ENCODE measurements at regions not wholly inside any gene's neighbourhood (a gene's known extent, or its start where the extent isn't known, plus 50 kb on each side); places are given as distances from the start of the nearest gene placed in this dataset.

DNA sequence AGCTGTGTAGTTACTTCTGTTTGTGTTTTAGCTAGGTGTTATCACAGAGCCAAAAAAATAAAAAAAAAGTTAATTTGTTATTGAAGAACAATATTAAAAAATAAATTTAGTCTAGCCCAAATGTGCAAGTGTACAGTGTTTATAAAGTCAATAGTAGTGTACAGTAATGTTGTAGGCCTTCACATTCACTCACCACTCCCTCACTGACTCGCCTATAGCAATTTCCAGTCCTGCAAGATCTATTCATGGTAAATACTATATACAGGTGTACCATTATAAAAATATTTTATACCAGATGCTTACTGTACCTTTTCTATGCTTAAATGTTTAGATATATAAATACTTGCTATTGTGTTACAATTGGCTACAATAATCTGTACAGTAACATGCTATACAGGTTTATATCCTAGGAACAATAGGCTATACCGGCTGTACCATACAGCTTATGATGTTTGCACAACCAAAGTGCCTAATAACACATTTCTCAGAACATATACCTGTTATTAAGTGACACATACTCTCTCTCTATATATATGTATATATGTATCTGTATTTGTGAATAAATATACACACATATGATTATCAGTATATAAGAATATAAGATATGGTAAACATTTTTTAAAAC lies 341.4 kb upstream of the EDIL3 start:
- Histone ChIP-seq H3K36me3 (ENCODE audit: control insufficient read depth in 2 of 2, extremely low read depth in 1 of 2, insufficient read depth in 1 of 2, low read length in 1 of 2) (no peaks in the 10 kb centered on the region), H3K27ac (ENCODE audit: low read length) (no peak overlapping the region), H3K27me3 (replicated peaks in 1 of 2; ENCODE audit: control insufficient read depth in 2 of 2, extremely low read depth in 1 of 2, insufficient read depth in 2 of 2, low read length in 1 of 2) (no peaks in the 10 kb centered on the region), H3K9me3 (no peaks in the 10 kb centered on the region), H3K4me3 (ENCODE audit: control insufficient read depth in 1 of 2, extremely low read depth in 1 of 2, low read length in 1 of 2) (no peak overlapping the region), H3K4me1 (ENCODE audit: control insufficient read depth in 1 of 2, extremely low read depth in 1 of 2, insufficient read depth in 2 of 2, low read length in 2 of 2) (no peaks in the 10 kb centered on the region)
- ATAC-seq (replicated peaks in 1 of 4) (no peak), DNase-seq (no peak)
- H3K9me3 Mint-ChIP-seq = peaks cover 3 to 5% (median 4%) of the 10 kb centered on the region in 3 donors
- H3K27me3 Mint-ChIP-seq = no peaks in the 10 kb centered on the region
- ChIA-PET CTCF (no interaction called here), POLR2A (no interaction called here)
- no CpG with 5 or more reads among the region's 2 CpGs for WGBS (ENCODE audit: insufficient coverage)
- H3K36me3 Mint-ChIP-seq = no peaks in the 10 kb centered on the region
- H3K4me3 Mint-ChIP-seq = no peak overlapping the region
- no peaks in the 10 kb centered on the region for H3K4me1 Mint-ChIP-seq
- no peak overlapping the region for H3K27ac Mint-ChIP-seq

DNA sequence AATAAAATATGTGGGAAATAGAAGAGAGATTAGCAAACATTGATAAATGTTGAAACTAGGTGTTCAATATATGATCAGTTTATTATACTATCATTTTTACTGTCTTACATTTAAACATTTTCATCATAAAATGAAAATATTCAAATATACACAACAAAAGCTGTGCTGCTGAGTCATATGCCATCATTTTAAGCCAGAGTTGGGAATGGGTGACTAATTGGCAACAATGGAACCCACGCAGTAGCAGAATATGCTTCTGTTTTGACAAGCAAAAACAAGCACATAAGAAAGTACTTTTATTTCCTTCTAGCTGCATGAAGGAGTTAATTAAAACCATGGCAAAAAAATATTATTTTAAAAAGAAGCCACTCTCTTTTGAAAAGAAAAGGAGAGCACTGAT lies 340.0 kb upstream of the EDIL3 start:
- no peak overlapping the region for H3K27ac Mint-ChIP-seq
- H3K4me3 Mint-ChIP-seq = no peak overlapping the region
- Histone ChIP-seq H3K27ac (ENCODE audit: low read length) (no peak overlapping the region), H3K36me3 (ENCODE audit: control insufficient read depth in 2 of 2, extremely low read depth in 1 of 2, insufficient read depth in 1 of 2, low read length in 1 of 2) (no peaks in the 10 kb centered on the region), H3K27me3 (replicated peaks in 1 of 2; ENCODE audit: control insufficient read depth in 2 of 2, extremely low read depth in 1 of 2, insufficient read depth in 2 of 2, low read length in 1 of 2) (no peaks in the 10 kb centered on the region), H3K4me1 (ENCODE audit: control insufficient read depth in 1 of 2, extremely low read depth in 1 of 2, insufficient read depth in 2 of 2, low read length in 2 of 2) (no peaks in the 10 kb centered on the region), H3K4me3 (ENCODE audit: control insufficient read depth in 1 of 2, extremely low read depth in 1 of 2, low read length in 1 of 2) (no peak overlapping the region), H3K9me3 (no peaks in the 10 kb centered on the region)
- POLR2A ChIA-PET = no interaction called here
- DNase-seq = no peak
- H3K9me3 Mint-ChIP-seq = peaks cover 3 to 8% (median 5%) of the 10 kb centered on the region in 3 donors
- H3K27me3 Mint-ChIP-seq = no peaks in the 10 kb centered on the region
- no CpG with 5 or more reads among the region's 1 CpG for WGBS (ENCODE audit: insufficient coverage)
- CTCF ChIA-PET = no interaction called here
- no peaks in the 10 kb centered on the region for H3K36me3 Mint-ChIP-seq
- no peak for ATAC-seq (replicated peaks in 1 of 4)
- no peaks in the 10 kb centered on the region for H3K4me1 Mint-ChIP-seq

DNA sequence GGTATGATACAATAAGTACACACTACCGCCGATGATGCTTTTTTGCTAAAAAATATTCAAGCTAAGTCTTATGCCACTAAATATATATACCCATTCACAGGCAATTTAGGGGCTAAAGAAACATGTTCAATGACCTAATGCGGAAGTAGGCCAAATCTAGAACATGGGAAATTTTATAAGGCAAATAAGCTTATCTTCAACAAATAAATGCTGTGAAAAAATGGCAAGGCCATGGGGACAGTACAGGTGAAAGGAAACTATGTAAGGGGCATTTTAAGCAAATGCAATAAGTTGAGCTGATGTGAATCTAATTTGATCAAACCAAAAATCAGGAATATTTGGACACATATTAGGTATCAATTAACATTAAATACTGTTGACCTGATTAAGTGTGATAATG lies 339.5 kb upstream of the EDIL3 start:
- CTCF ChIA-PET = no interaction called here
- POLR2A ChIA-PET = no interaction called here
- WGBS (ENCODE audit: insufficient coverage) = no CpG with 5 or more reads among the region's 3 CpGs
- Histone ChIP-seq H3K27ac (ENCODE audit: low read length) (no peak overlapping the region), H3K27me3 (replicated peaks in 1 of 2; ENCODE audit: control insufficient read depth in 2 of 2, extremely low read depth in 1 of 2, insufficient read depth in 2 of 2, low read length in 1 of 2) (no peaks in the 10 kb centered on the region), H3K4me3 (ENCODE audit: control insufficient read depth in 1 of 2, extremely low read depth in 1 of 2, low read length in 1 of 2) (no peak overlapping the region), H3K4me1 (ENCODE audit: control insufficient read depth in 1 of 2, extremely low read depth in 1 of 2, insufficient read depth in 2 of 2, low read length in 2 of 2) (no peaks in the 10 kb centered on the region), H3K36me3 (ENCODE audit: control insufficient read depth in 2 of 2, extremely low read depth in 1 of 2, insufficient read depth in 1 of 2, low read length in 1 of 2) (no peaks in the 10 kb centered on the region), H3K9me3 (no peaks in the 10 kb centered on the region)
- DNase-seq (no peak), ATAC-seq (replicated peaks in 1 of 4) (no peak)
- Mint-ChIP-seq H3K27ac (no peak overlapping the region), H3K9me3 (peaks cover 3 to 12% (median 5%) of the 10 kb centered on the region in 3 donors), H3K4me3 (no peak overlapping the region), H3K27me3 (no peaks in the 10 kb centered on the region), H3K36me3 (no peaks in the 10 kb centered on the region), H3K4me1 (no peaks in the 10 kb centered on the region)

DNA sequence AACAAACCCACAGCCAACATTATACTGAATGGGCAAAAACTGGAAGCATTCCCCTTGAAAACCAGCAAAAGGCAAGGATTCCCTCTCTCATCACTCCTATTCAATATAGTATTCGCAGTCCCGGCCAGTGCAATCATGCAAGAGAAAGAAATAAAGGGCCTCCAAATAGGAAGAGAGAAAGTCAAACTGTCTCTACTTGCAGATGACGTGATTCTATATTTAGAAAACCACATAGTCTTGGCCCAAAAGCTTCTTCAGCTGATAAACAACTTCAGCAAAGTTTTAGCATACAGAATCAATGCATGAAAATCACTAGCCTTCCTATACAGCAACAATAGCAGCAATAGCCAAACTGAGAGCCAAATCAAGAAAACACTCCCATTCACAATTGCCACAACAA lies 333.7 kb upstream of the EDIL3 start:
- Mint-ChIP-seq H3K27ac (no peak overlapping the region), H3K36me3 (no peaks in the 10 kb centered on the region), H3K27me3 (no peaks in the 10 kb centered on the region), H3K4me1 (no peaks in the 10 kb centered on the region), H3K4me3 (no peak overlapping the region), H3K9me3 (peaks cover 0 to 9% (median 7%) of the 10 kb centered on the region in 3 donors)
- ChIA-PET CTCF (no interaction called here), POLR2A (no interaction called here)
- H3K27ac ChIP-seq (ENCODE audit: low read length) = no peak overlapping the region
- ATAC-seq (replicated peaks in 1 of 4) (no peak), DNase-seq (no peak)
- H3K4me3 ChIP-seq (ENCODE audit: control insufficient read depth in 1 of 2, extremely low read depth in 1 of 2, low read length in 1 of 2) = no peak overlapping the region
- H3K27me3 ChIP-seq (replicated peaks in 1 of 2; ENCODE audit: control insufficient read depth in 2 of 2, extremely low read depth in 1 of 2, insufficient read depth in 2 of 2, low read length in 1 of 2) = no peaks in the 10 kb centered on the region
- no peaks in the 10 kb centered on the region for H3K9me3 ChIP-seq
- H3K4me1 ChIP-seq (ENCODE audit: control insufficient read depth in 1 of 2, extremely low read depth in 1 of 2, insufficient read depth in 2 of 2, low read length in 2 of 2) = no peaks in the 10 kb centered on the region
- no peaks in the 10 kb centered on the region for H3K36me3 ChIP-seq (ENCODE audit: control insufficient read depth in 2 of 2, extremely low read depth in 1 of 2, insufficient read depth in 1 of 2, low read length in 1 of 2)
- 67% methylated on average over 3 of the region's 3 CpGs for WGBS (ENCODE audit: insufficient coverage)

DNA sequence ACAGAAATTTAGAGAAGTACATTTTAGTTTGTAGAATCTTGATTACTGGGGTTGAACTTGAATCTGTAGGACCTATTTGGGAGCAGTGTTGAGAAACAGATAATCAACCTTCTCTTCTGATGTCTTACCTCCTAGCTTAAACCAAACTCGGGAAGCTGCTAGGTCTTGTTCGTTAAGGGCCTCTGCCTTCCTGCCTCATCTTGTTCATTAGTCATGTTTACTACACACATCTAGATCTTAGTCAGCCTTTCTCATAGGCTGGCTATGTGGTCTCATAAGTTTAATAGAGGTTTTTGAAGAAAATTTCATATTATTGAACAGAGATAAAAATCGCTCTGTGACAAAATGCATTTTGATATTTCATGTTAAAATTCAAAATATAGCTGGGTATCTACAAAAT lies 331.0 kb upstream of the EDIL3 start:
- ATAC-seq (replicated peaks in 1 of 4) (no peak), DNase-seq (no peak)
- Mint-ChIP-seq H3K27me3 (no peaks in the 10 kb centered on the region), H3K4me1 (no peaks in the 10 kb centered on the region), H3K27ac (no peak overlapping the region), H3K36me3 (no peaks in the 10 kb centered on the region), H3K4me3 (no peak overlapping the region), H3K9me3 (peaks cover 0 to 9% (median 7%) of the 10 kb centered on the region in 3 donors)
- CTCF ChIA-PET = no interaction called here
- 80% methylated on average over 1 of the region's 3 CpGs for WGBS (ENCODE audit: insufficient coverage)
- Histone ChIP-seq H3K4me1 (ENCODE audit: control insufficient read depth in 1 of 2, extremely low read depth in 1 of 2, insufficient read depth in 2 of 2, low read length in 2 of 2) (no peaks in the 10 kb centered on the region), H3K27me3 (replicated peaks in 1 of 2; ENCODE audit: control insufficient read depth in 2 of 2, extremely low read depth in 1 of 2, insufficient read depth in 2 of 2, low read length in 1 of 2) (no peaks in the 10 kb centered on the region), H3K36me3 (ENCODE audit: control insufficient read depth in 2 of 2, extremely low read depth in 1 of 2, insufficient read depth in 1 of 2, low read length in 1 of 2) (no peaks in the 10 kb centered on the region), H3K9me3 (no peaks in the 10 kb centered on the region), H3K27ac (ENCODE audit: low read length) (no peak overlapping the region), H3K4me3 (ENCODE audit: control insufficient read depth in 1 of 2, extremely low read depth in 1 of 2, low read length in 1 of 2) (no peak overlapping the region)
- POLR2A ChIA-PET = no interaction called here

DNA sequence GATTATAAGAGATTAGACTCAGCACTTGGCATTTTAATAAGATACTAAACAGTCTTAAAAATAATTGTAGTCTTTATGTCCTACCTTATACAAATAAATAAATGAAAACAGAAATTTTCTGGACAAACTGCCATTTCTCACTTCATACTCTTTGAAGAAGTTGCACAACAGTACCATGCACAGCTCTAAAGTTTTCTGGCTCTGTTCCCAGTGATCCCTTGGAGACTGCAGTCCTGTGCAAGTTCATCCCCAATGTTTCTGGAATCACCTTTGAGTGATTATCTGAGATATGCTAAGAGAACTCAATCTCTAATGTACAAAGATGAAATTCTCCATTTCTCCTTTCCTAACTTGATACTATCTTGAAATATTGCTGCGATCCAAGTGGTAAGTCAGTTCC lies 330.4 kb upstream of the EDIL3 start:
- no peaks in the 10 kb centered on the region for H3K36me3 Mint-ChIP-seq
- ATAC-seq (replicated peaks in 1 of 4) = no peak
- no peak overlapping the region for H3K27ac Mint-ChIP-seq
- H3K9me3 ChIP-seq = no peaks in the 10 kb centered on the region
- H3K9me3 Mint-ChIP-seq = peaks cover 0 to 9% (median 7%) of the 10 kb centered on the region in 3 donors
- no peaks in the 10 kb centered on the region for H3K36me3 ChIP-seq (ENCODE audit: control insufficient read depth in 2 of 2, extremely low read depth in 1 of 2, insufficient read depth in 1 of 2, low read length in 1 of 2)
- POLR2A ChIA-PET = no interaction called here
- H3K4me1 Mint-ChIP-seq = no peaks in the 10 kb centered on the region
- H3K27me3 Mint-ChIP-seq = no peaks in the 10 kb centered on the region
- CTCF ChIA-PET = no interaction called here
- no peak overlapping the region for H3K4me3 ChIP-seq (ENCODE audit: control insufficient read depth in 1 of 2, extremely low read depth in 1 of 2, low read length in 1 of 2)
- 86% methylated on average over 1 of the region's 1 CpG for WGBS (ENCODE audit: insufficient coverage)
- H3K4me3 Mint-ChIP-seq = no peak overlapping the region
- H3K27me3 ChIP-seq (replicated peaks in 1 of 2; ENCODE audit: control insufficient read depth in 2 of 2, extremely low read depth in 1 of 2, insufficient read depth in 2 of 2, low read length in 1 of 2) = no peaks in the 10 kb centered on the region
- no peaks in the 10 kb centered on the region for H3K4me1 ChIP-seq (ENCODE audit: control insufficient read depth in 1 of 2, extremely low read depth in 1 of 2, insufficient read depth in 2 of 2, low read length in 2 of 2)
- H3K27ac ChIP-seq (ENCODE audit: low read length) = no peak overlapping the region
- no peak for DNase-seq

DNA sequence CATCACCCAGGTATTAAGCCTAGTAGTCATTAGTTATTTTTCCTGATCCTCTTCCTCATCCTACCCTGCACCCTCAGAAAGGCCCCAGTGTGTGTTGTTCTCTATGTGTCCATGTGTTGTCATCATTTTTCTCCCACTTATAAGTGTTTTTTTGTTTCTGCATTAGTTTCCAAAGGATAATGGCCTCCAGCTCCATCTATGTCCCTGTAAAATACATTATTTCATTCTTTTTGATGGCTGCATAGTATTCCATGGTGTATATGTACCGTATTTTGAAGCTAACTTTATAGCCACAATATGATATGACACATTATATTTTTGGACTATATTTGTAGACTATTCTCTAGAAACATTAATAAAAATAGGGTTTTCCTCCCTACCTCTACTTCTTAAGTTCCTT lies 324.4 kb upstream of the EDIL3 start:
- ATAC-seq (replicated peaks in 1 of 4) (no peak), DNase-seq (no peak)
- Histone ChIP-seq H3K4me3 (ENCODE audit: control insufficient read depth in 1 of 2, extremely low read depth in 1 of 2, low read length in 1 of 2) (no peak overlapping the region), H3K9me3 (no peaks in the 10 kb centered on the region), H3K27ac (ENCODE audit: low read length) (no peak overlapping the region), H3K4me1 (ENCODE audit: control insufficient read depth in 1 of 2, extremely low read depth in 1 of 2, insufficient read depth in 2 of 2, low read length in 2 of 2) (no peaks in the 10 kb centered on the region), H3K27me3 (replicated peaks in 1 of 2; ENCODE audit: control insufficient read depth in 2 of 2, extremely low read depth in 1 of 2, insufficient read depth in 2 of 2, low read length in 1 of 2) (no peaks in the 10 kb centered on the region), H3K36me3 (ENCODE audit: control insufficient read depth in 2 of 2, extremely low read depth in 1 of 2, insufficient read depth in 1 of 2, low read length in 1 of 2) (no peaks in the 10 kb centered on the region)
- Mint-ChIP-seq H3K27me3 (no peaks in the 10 kb centered on the region), H3K4me1 (no peaks in the 10 kb centered on the region), H3K9me3 (peaks cover 2 to 23% (median 2%) of the 10 kb centered on the region in 3 donors), H3K4me3 (no peak overlapping the region), H3K27ac (no peak overlapping the region), H3K36me3 (no peaks in the 10 kb centered on the region)
- ChIA-PET POLR2A (no interaction called here), CTCF (no interaction called here)
- no CpG with 5 or more reads among the region's 1 CpG for WGBS (ENCODE audit: insufficient coverage)

All from T-cell (primary cell).